ENCODE measurements at regions not wholly inside any gene's neighbourhood (a gene's known extent, or its start where the extent isn't known, plus 50 kb on each side); places are given as distances from the start of the nearest gene placed in this dataset.

DNA sequence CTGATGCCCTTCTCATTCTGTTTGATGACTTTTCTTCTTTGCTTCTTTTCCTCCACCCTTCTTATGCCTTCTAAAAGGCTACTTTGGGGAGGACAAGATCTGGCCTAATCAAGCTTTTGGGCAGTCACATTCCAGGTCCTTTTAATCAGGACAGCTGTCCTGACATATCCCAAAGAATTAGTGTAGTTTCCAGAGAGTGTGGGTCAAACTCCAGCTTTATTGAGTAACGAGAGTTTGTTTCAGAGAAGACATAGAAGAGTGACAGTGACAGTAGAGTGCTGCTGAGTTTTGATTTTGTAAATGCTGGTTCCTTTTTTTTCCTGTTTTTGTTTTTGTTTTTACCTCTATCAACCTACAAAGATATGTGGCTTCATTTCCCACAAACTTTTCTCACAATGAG, 158.4 kb upstream of the SESN3 start:
- Histone ChIP-seq H3K56ac (replicated peaks; ENCODE audit: insufficient read length, low read depth, low read length) (no peak overlapping the region), H3K9ac (replicated peaks in 1 of 4; ENCODE audit: extremely low read depth in 1 of 4, low read depth in 3 of 4, low read length in 3 of 4) (no peak overlapping the region), H3K23me2 (ENCODE audit: low read depth, low read length) (no peaks in the 10 kb centered on the region), H3K9me3 (ENCODE audit: insufficient read depth in 2 of 2, low read depth in 1 of 2, low read length in 1 of 2) (no peaks in the 10 kb centered on the region), H3K36me3 (ENCODE audit: control insufficient read depth in 2 of 4, insufficient read depth in 4 of 4, low read length in 3 of 4) (no peaks in the 10 kb centered on the region), H3K79me1 (ENCODE audit: low read depth, low read length) (no peaks in the 10 kb centered on the region), H3K18ac (ENCODE audit: extremely low read depth, low read length) (no peak overlapping the region), H4K91ac (replicated peaks; ENCODE audit: insufficient read length, low read length) (no peak overlapping the region), H4K5ac (ENCODE audit: insufficient read length, low read depth, low read length) (no peak overlapping the region), H2BK15ac (ENCODE audit: low read length) (no peak overlapping the region), H3K27ac (ENCODE audit: low read depth, low read length) (no peak overlapping the region), H4K8ac (ENCODE audit: extremely low read depth, insufficient read depth, low read length) (no peak overlapping the region), H2BK5ac (ENCODE audit: low read depth, low read length) (no peak overlapping the region), H3K4ac (replicated peaks; ENCODE audit: insufficient read length, low read depth, low read length) (no peak overlapping the region), H3K79me2 (ENCODE audit: control insufficient read depth in 1 of 2, insufficient read depth in 2 of 2, low read length in 2 of 2) (no peaks in the 10 kb centered on the region), H3K27me3 (replicated peaks in 1 of 4; ENCODE audit: control insufficient read depth in 3 of 4, extremely low read depth in 1 of 4, insufficient read depth in 3 of 4, low read length in 3 of 4) (no peaks in the 10 kb centered on the region; a peak in 1 of 7 replicates), H2BK12ac (ENCODE audit: low read depth, low read length) (no peak overlapping the region), H3K4me2 (ENCODE audit: insufficient read depth in 1 of 2, low read depth in 2 of 2, low read length in 2 of 2) (no peak overlapping the region), H3K4me3 (ENCODE audit: extremely low read depth in 1 of 4, insufficient read depth in 2 of 4, low read depth in 3 of 4, low read length in 4 of 4) (no peak overlapping the region), H3K4me1 (replicated peaks in 1 of 4; ENCODE audit: control insufficient read depth in 3 of 4, insufficient read depth in 4 of 4, low read length in 3 of 4) (no peaks in the 10 kb centered on the region), H2AK5ac (ENCODE audit: low read depth, low read length) (no peak overlapping the region), H4K20me1 (replicated peaks in 1 of 2; ENCODE audit: control insufficient read depth in 1 of 2, insufficient read depth in 2 of 2, low read length in 2 of 2) (no peaks in the 10 kb centered on the region), H2BK20ac (ENCODE audit: low read length) (no peak overlapping the region), H3K14ac (ENCODE audit: insufficient read length) (no peak overlapping the region), H2AFZ (ENCODE audit: low read length) (no peak overlapping the region), H3K23ac (ENCODE audit: insufficient read length) (no peak overlapping the region), H2BK120ac (replicated peaks; ENCODE audit: low read depth, low read length) (no peak overlapping the region)
- ChIA-PET POLR2A (ENCODE audit: partially characterized antibody) (no interaction called here), CTCF (ENCODE audit: partially characterized antibody) (interaction anchor here (1.1 to 1.8 kb wide), 3 partner anchors 18 to 317 kb away, joined by 4 to 6 read pairs (median 4); no protein-coding TSS in a partner anchor)
- no peak for DNase-seq (ENCODE audit: low read depth in 1 of 2, low spot score in 2 of 2)
- no peak for FAIRE-seq
- 75% methylated on average over 1 of the region's 1 CpG; no CpG with 5 or more reads in 1 of the 2 experiments for WGBS, 2 experiments (ENCODE audit: extremely low coverage in 1 of 2, insufficient coverage in 1 of 2, insufficient read length in 1 of 2, insufficient replicate concordance in 2 of 2, low coverage in 1 of 2, low lambda C conversion rate in 2 of 2, missing lambda C conversion rate in 1 of 2)
- no peak for TF ChIP-seq CBX5 (IDR thresholded peaks at IDR 0.05; ENCODE audit: low read depth, low read length)
